GM23338 (cell line): ENCODE measurements at regions not wholly inside any gene's neighbourhood (a gene's known extent, or its start where the extent isn't known, plus 50 kb on each side); places are given as distances from the start of the nearest gene placed in this dataset.

Experiments used
- EZH2 ChIP-seq: fragments of 200-600 bp; sonication (generic); IDR thresholded peaks from one replicate; pipeline ENCODE4 v1.8.0; 2017; ENCODE audit warnings: antibody characterized with exemption, mild to moderate bottlenecking, low read depth; ENCODE audit not compliant: unreplicated experiment
- EZH2phosphoT487 ChIP-seq: fragments of 200-600 bp; sonication (generic); IDR thresholded peaks from one replicate; pipeline ENCODE4 v1.8.1; 2018; ENCODE audit warnings: antibody characterized with exemption; ENCODE audit not compliant: unreplicated experiment
- JUNB ChIP-seq: IDR thresholded peaks from one replicate; pipeline ENCODE4 v1.6.1; 2016; ENCODE audit warnings: antibody characterized with exemption; ENCODE audit not compliant: unreplicated experiment
- NANOG ChIP-seq: IDR thresholded peaks from 2 replicates; pipeline ENCODE4 v1.6.1; 2016; ENCODE audit warnings: antibody characterized with exemption, borderline replicate concordance
- POLR2AphosphoS5 ChIP-seq: IDR thresholded peaks from 2 replicates; pipeline ENCODE4 v1.6.1; 2016; ENCODE audit warnings: antibody characterized with exemption, low read depth
- STAT1 ChIP-seq: IDR thresholded peaks from one replicate; pipeline ENCODE4 v1.6.1; 2016; ENCODE audit warnings: antibody characterized with exemption; ENCODE audit not compliant: unreplicated experiment
- TF ChIP-seq, protein P1 (sequence below), 2 experiments: fragments of 200-600 bp in 1 of 2; sonication (generic) in 1 of 2; conservative IDR thresholded peaks; 2 replicates each; pipeline versions ENCODE4 v1.5.1 to v1.6.1; 2016 to 2017; ENCODE audit warnings: antibody characterized with exemption in 2 of 2, low read depth in 2 of 2, mild to moderate bottlenecking in 2 of 2, moderate library complexity in 1 of 2
- TF ChIP-seq, protein P2 (sequence below): IDR thresholded peaks from one replicate; pipeline ENCODE4 v1.6.1; 2018; ENCODE audit warnings: antibody characterized with exemption; ENCODE audit not compliant: unreplicated experiment
- TF ChIP-seq, protein P3 (sequence below): IDR thresholded peaks from 2 replicates; pipeline ENCODE4 v1.6.1; 2016; ENCODE audit warnings: antibody characterized with exemption

DNA sequence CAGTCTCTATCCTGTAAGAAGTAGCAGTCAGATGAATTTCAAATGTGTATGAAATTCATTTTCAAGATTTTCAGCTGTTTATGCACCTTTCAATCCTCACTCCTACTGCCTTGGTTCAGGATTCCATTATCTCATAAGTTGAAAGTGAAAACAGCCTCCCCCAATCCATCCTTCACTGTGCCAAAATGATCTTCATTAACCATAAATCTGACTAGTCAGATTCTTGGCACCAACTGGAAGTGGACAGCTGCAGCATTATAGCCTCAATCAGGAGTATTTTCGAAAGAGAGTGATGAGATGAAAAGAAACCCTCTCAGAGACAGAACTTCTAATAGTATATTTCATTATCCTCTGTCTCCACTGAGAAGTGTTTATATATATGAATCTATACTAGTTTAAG, 365.3 kb upstream of the PDGFD start:
- TF ChIP-seq, protein P1, sequence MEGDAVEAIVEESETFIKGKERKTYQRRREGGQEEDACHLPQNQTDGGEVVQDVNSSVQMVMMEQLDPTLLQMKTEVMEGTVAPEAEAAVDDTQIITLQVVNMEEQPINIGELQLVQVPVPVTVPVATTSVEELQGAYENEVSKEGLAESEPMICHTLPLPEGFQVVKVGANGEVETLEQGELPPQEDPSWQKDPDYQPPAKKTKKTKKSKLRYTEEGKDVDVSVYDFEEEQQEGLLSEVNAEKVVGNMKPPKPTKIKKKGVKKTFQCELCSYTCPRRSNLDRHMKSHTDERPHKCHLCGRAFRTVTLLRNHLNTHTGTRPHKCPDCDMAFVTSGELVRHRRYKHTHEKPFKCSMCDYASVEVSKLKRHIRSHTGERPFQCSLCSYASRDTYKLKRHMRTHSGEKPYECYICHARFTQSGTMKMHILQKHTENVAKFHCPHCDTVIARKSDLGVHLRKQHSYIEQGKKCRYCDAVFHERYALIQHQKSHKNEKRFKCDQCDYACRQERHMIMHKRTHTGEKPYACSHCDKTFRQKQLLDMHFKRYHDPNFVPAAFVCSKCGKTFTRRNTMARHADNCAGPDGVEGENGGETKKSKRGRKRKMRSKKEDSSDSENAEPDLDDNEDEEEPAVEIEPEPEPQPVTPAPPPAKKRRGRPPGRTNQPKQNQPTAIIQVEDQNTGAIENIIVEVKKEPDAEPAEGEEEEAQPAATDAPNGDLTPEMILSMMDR (conservative IDR thresholded peaks at IDR 0.05; ENCODE audit: low read depth in 2 of 2), result no peak
- TF ChIP-seq, protein P2, sequence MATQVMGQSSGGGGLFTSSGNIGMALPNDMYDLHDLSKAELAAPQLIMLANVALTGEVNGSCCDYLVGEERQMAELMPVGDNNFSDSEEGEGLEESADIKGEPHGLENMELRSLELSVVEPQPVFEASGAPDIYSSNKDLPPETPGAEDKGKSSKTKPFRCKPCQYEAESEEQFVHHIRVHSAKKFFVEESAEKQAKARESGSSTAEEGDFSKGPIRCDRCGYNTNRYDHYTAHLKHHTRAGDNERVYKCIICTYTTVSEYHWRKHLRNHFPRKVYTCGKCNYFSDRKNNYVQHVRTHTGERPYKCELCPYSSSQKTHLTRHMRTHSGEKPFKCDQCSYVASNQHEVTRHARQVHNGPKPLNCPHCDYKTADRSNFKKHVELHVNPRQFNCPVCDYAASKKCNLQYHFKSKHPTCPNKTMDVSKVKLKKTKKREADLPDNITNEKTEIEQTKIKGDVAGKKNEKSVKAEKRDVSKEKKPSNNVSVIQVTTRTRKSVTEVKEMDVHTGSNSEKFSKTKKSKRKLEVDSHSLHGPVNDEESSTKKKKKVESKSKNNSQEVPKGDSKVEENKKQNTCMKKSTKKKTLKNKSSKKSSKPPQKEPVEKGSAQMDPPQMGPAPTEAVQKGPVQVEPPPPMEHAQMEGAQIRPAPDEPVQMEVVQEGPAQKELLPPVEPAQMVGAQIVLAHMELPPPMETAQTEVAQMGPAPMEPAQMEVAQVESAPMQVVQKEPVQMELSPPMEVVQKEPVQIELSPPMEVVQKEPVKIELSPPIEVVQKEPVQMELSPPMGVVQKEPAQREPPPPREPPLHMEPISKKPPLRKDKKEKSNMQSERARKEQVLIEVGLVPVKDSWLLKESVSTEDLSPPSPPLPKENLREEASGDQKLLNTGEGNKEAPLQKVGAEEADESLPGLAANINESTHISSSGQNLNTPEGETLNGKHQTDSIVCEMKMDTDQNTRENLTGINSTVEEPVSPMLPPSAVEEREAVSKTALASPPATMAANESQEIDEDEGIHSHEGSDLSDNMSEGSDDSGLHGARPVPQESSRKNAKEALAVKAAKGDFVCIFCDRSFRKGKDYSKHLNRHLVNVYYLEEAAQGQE, result no peak
- TF ChIP-seq EZH2phosphoT487, result no peak
- no peak for TF ChIP-seq POLR2AphosphoS5
- TF ChIP-seq, protein P3, sequence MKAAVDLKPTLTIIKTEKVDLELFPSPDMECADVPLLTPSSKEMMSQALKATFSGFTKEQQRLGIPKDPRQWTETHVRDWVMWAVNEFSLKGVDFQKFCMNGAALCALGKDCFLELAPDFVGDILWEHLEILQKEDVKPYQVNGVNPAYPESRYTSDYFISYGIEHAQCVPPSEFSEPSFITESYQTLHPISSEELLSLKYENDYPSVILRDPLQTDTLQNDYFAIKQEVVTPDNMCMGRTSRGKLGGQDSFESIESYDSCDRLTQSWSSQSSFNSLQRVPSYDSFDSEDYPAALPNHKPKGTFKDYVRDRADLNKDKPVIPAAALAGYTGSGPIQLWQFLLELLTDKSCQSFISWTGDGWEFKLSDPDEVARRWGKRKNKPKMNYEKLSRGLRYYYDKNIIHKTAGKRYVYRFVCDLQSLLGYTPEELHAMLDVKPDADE, result no peak
- no peak for TF ChIP-seq EZH2
- no peak for TF ChIP-seq NANOG
- no peak for TF ChIP-seq JUNB
- no peak for TF ChIP-seq STAT1
